H1 (cell line): ENCODE measurements at regions not wholly inside any gene's neighbourhood (a gene's known extent, or its start where the extent isn't known, plus 50 kb on each side); places are given as distances from the start of the nearest gene placed in this dataset.

Experiments used
- ATF2 ChIP-seq: IDR thresholded peaks from 2 replicates; pipeline ENCODE4 v1.6.1; 2012; ENCODE audit warnings: low read length, inconsistent platforms
- CHD7 ChIP-seq: fragments of 300-600 bp; sonication (generic); IDR thresholded peaks from 2 replicates; pipeline ENCODE4 v1.7.1; 2012; ENCODE audit warnings: low read length, moderate library complexity, mild to moderate bottlenecking, inconsistent platforms; ENCODE audit not compliant: insufficient replicate concordance
- EP300 ChIP-seq, 2 experiments: IDR thresholded peaks; 1 replicate in 1 of 2; 2 replicates in 1 of 2; pipeline ENCODE4 v1.6.1; 2011 to 2012; ENCODE audit warnings: low read depth in 2 of 2, low read length in 2 of 2, mild to moderate bottlenecking in 2 of 2, borderline replicate concordance in 1 of 2, inconsistent platforms in 1 of 2, moderate library complexity in 1 of 2
- JUN ChIP-seq: IDR thresholded peaks from 2 replicates; pipeline ENCODE4 v1.6.1; 2011; ENCODE audit warnings: low read depth, mild to moderate bottlenecking, improper control_type of control experiment, low read length
- MAX ChIP-seq: IDR thresholded peaks from 2 replicates; pipeline ENCODE4 v1.6.1; 2012; ENCODE audit warnings: inconsistent platforms
- TCF12 ChIP-seq: IDR thresholded peaks from 2 replicates; pipeline ENCODE4 v1.6.1; 2011; ENCODE audit warnings: low read depth, mild to moderate bottlenecking, low read length

DNA sequence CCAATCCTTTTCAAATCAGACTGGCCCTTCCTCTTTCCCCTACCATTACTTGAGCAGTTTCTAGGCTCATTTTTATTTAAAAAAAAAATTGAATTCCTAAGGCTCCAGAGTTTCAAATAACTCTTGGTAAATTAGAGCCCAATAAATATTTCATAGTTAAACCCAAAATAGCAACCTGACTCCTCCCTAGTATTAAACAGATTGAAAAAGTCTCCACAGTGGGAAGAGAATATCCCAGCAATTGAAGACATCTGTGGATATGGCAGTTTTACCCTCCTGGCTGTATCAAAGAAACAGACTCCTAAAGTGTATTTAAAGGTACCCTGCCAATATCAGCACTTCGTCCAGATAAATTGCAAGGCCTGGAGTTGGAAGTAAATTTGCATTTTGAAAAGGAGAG is 52.7 kb upstream of the GDNF start (continued):
- TF ChIP-seq ATF2 (no peak), TCF12 (no peak), JUN (no peak), CHD7 (no peak), EP300 (IDR thresholded peaks at IDR 0.05; ENCODE audit: borderline replicate concordance in 1 of 2, low read depth in 2 of 2, low read length in 2 of 2) (no peak), MAX (no peak)
- TF ChIP-seq, all 59 proteins: peak for 0
